ENCODE measurements at regions not wholly inside any gene's neighbourhood (a gene's known extent, or its start where the extent isn't known, plus 50 kb on each side); places are given as distances from the start of the nearest gene placed in this dataset.

GRCh38 chr3:44078863-44079262 is 162.8 kb upstream of the TOPAZ1 start:
- DNase-seq (ENCODE audit: extremely low read depth, insufficient read length) = no peak
- H3K27me3 ChIP-seq (replicated peaks; ENCODE audit: control insufficient read depth, insufficient read depth, low read length) = no peaks in the 10 kb centered on the region
- no peaks in the 10 kb centered on the region; the same call in none of the 2 replicates for H3K36me3 ChIP-seq (ENCODE audit: control insufficient read depth, insufficient read depth, low read length)
- no peak for TF ChIP-seq CTCF (IDR thresholded peaks at IDR 0.05; ENCODE audit: insufficient read depth, low read length, poor library complexity, severe bottlenecking)
- no peak overlapping the region for H3K4me3 ChIP-seq (replicated peaks; ENCODE audit: low read depth, low read length)

GRCh38 chr3:44079916-44080315 is 161.8 kb upstream of the TOPAZ1 start:
- Histone ChIP-seq H3K4me3 (replicated peaks; ENCODE audit: low read depth, low read length) (no peak overlapping the region), H3K27me3 (replicated peaks; ENCODE audit: control insufficient read depth, insufficient read depth, low read length) (no peaks in the 10 kb centered on the region), H3K36me3 (ENCODE audit: control insufficient read depth, insufficient read depth, low read length) (no peaks in the 10 kb centered on the region; the same call in none of the 2 replicates)
- TF ChIP-seq CTCF (IDR thresholded peaks at IDR 0.05; ENCODE audit: insufficient read depth, low read length, poor library complexity, severe bottlenecking) = no peak
- DNase-seq (ENCODE audit: extremely low read depth, insufficient read length) = no peak

GRCh38 chr3:44080474-44081072 is 161.1 kb upstream of the TOPAZ1 start:
- no peak for TF ChIP-seq CTCF (IDR thresholded peaks at IDR 0.05; ENCODE audit: insufficient read depth, low read length, poor library complexity, severe bottlenecking)
- H3K36me3 ChIP-seq (ENCODE audit: control insufficient read depth, insufficient read depth, low read length) = no peaks in the 10 kb centered on the region; the same call in none of the 2 replicates

GRCh38 chr3:44090036-44090435 is 151.7 kb upstream of the TOPAZ1 start:
- TF ChIP-seq CTCF (IDR thresholded peaks at IDR 0.05; ENCODE audit: insufficient read depth, low read length, poor library complexity, severe bottlenecking) = no peak
- H3K4me3 ChIP-seq (replicated peaks; ENCODE audit: low read depth, low read length) = no peak overlapping the region
- DNase-seq (ENCODE audit: extremely low read depth, insufficient read length) = no peak
- no peaks in the 10 kb centered on the region for H3K27me3 ChIP-seq (replicated peaks; ENCODE audit: control insufficient read depth, insufficient read depth, low read length)
- no peaks in the 10 kb centered on the region for H3K36me3 ChIP-seq (ENCODE audit: control insufficient read depth, insufficient read depth, low read length)

More at GRCh38 chr3:44080474-44081072, 161.1 kb upstream of the TOPAZ1 start:
- H3K27me3 ChIP-seq (replicated peaks; ENCODE audit: control insufficient read depth, insufficient read depth, low read length) = no peaks in the 10 kb centered on the region
- DNase-seq (ENCODE audit: extremely low read depth, insufficient read length) = no peak
- no peak overlapping the region for H3K4me3 ChIP-seq (replicated peaks; ENCODE audit: low read depth, low read length)

- DNase-seq (ENCODE audit: extremely low read depth, insufficient read length) = no peak
- H3K27me3 ChIP-seq (replicated peaks; ENCODE audit: control insufficient read depth, insufficient read depth, low read length) = no peaks in the 10 kb centered on the region
- no peaks in the 10 kb centered on the region for H3K36me3 ChIP-seq (ENCODE audit: control insufficient read depth, insufficient read depth, low read length)
- TF ChIP-seq CTCF (IDR thresholded peaks at IDR 0.05; ENCODE audit: insufficient read depth, low read length, poor library complexity, severe bottlenecking) = no peak
- no peak overlapping the region for H3K4me3 ChIP-seq (replicated peaks; ENCODE audit: low read depth, low read length)
Measured at GRCh38 chr3:44092497-44092896, 149.2 kb upstream of the TOPAZ1 start.

- H3K36me3 ChIP-seq (ENCODE audit: control insufficient read depth, insufficient read depth, low read length) = no peaks in the 10 kb centered on the region
- no peak for TF ChIP-seq CTCF (IDR thresholded peaks at IDR 0.05; ENCODE audit: insufficient read depth, low read length, poor library complexity, severe bottlenecking)
- no peak for DNase-seq (ENCODE audit: extremely low read depth, insufficient read length)
- H3K27me3 ChIP-seq (replicated peaks; ENCODE audit: control insufficient read depth, insufficient read depth, low read length) = no peaks in the 10 kb centered on the region
- no peak overlapping the region for H3K4me3 ChIP-seq (replicated peaks; ENCODE audit: low read depth, low read length)
Measured at GRCh38 chr3:44093531-44093930, 148.2 kb upstream of the TOPAZ1 start.
